HCT116 (cell line): ENCODE measurements at regions not wholly inside any gene's neighbourhood (a gene's known extent, or its start where the extent isn't known, plus 50 kb on each side); places are given as distances from the start of the nearest gene placed in this dataset.

Experiments
- ATAC-seq: fragments of 200-7000 bp; cut with Tn5 transposase; 2 replicates; pipeline ENCODE4 v1.9.1; 2020; ENCODE audit warnings: mild to moderate bottlenecking, moderate library complexity
- BruUV-seq: library from RNA; stranded (reverse); fragments of 400-500 nt; replicated peaks from 2 replicates; lab custom pipeline; 2021; lab: Mats Ljungman, UMichigan
- CTCF ChIA-PET: fragments of 300-600 bp; sonication (Branson Sonifier 250); formaldehyde crosslinking; loops from one replicate; lab custom pipeline; 2021; ENCODE audit warnings: antibody characterized with exemption; lab: Charles Lee
- POLR2A ChIA-PET: fragments of 300-600, 350-600 bp; sonication (Branson Sonifier 250); formaldehyde crosslinking; loops from one replicate; lab custom pipeline; 2021; ENCODE audit warnings: antibody characterized with exemption; lab: Charles Lee
- RAD21 ChIA-PET, 2 experiments: fragments of 300-600 bp; sonication (Branson Sonifier 250); formaldehyde crosslinking; loops; one replicate each; lab custom pipeline; 2023; ENCODE audit warnings: low total read pairs in 2 of 2; ENCODE audit not compliant: uncharacterized antibody in 2 of 2, unreplicated experiment in 2 of 2, low non-redundant PET in 1 of 2; lab: Charles Lee
- DNase-seq: peaks from one replicate; pipeline ENCODE4 v3.0.0-alpha.2; 2010; ENCODE audit warnings: low read depth, low spot score
- H2AFZ ChIP-seq: fragments of 200-600 bp; shearing (Covaris generic), sonication (generic); 2 replicates; pipeline ENCODE4 v1.6.1; 2017; ENCODE audit warnings: low read depth, mixed run types, mixed read lengths, antibody characterized with exemption, low read length; ENCODE audit not compliant: poor library complexity, severe bottlenecking
- H3K27ac ChIP-seq: 2 replicates; pipeline ENCODE4 v1.5.1; 2012; ENCODE audit warnings: low read depth, low read length
- H3K27me3 ChIP-seq: fragments of 200-600 bp; sonication (generic); 2 replicates; pipeline ENCODE4 v1.6.1; 2016; ENCODE audit warnings: mixed run types, low read length, mixed read lengths; ENCODE audit not compliant: insufficient read depth
- H3K36me3 ChIP-seq, 2 experiments: fragments of 200-500 bp in 1 of 2; fragments of 200-600 bp in 1 of 2; sonication (Bioruptor generic) in 1 of 2; sonication (generic) in 1 of 2; 2 replicates each; pipeline versions ENCODE4 v1.5.1 to v1.6.1; 2014 to 2016; ENCODE audit warnings: low read length in 2 of 2, inconsistent platforms in 1 of 2, mixed read lengths in 1 of 2, mixed run types in 1 of 2; ENCODE audit not compliant: insufficient read depth in 2 of 2, control insufficient read depth in 1 of 2
- H3K4me1 ChIP-seq, 2 experiments: fragments of 200-600 bp in 1 of 2; sonication (generic) in 1 of 2; 2 replicates each; pipeline versions ENCODE4 v1.5.1 to v1.6.1; 2012 to 2017; ENCODE audit warnings: low read length in 2 of 2, inconsistent platforms in 1 of 2, mild to moderate bottlenecking in 1 of 2, mixed read lengths in 1 of 2, mixed run types in 1 of 2, moderate library complexity in 1 of 2; ENCODE audit not compliant: insufficient read depth in 2 of 2, control insufficient read depth in 1 of 2
- H3K4me2 ChIP-seq: fragments of 200-600 bp; sonication (generic); 2 replicates; pipeline ENCODE4 v1.6.1; 2017; ENCODE audit warnings: mixed run types, low read length, mixed read lengths
- H3K4me3 ChIP-seq, 2 experiments: fragments of 200-600 bp in 1 of 2; sonication (generic) in 1 of 2; replicated peaks in 1 of 2; 2 replicates each; pipeline ENCODE4 v1.5.1; 2011 to 2016; ENCODE audit warnings: low read length in 2 of 2, control low read depth in 1 of 2, low read depth in 1 of 2, mild to moderate bottlenecking in 1 of 2, mixed read lengths in 1 of 2, mixed run types in 1 of 2
- H3K79me2 ChIP-seq: fragments of 200-600 bp; sonication (generic); 2 replicates; pipeline ENCODE4 v1.6.1; 2017; ENCODE audit warnings: mild to moderate bottlenecking, mixed run types, low read length, moderate library complexity, mixed read lengths; ENCODE audit not compliant: insufficient read depth
- H3K9ac ChIP-seq: fragments of 200-600 bp; sonication (generic); 2 replicates; pipeline ENCODE4 v1.6.1; 2016; ENCODE audit warnings: low read length, mixed read lengths
- H3K9me2 ChIP-seq: fragments of 200-600 bp; sonication (generic), shearing (Covaris generic); 2 replicates; pipeline ENCODE4 v1.6.1; 2017; ENCODE audit warnings: mixed run types, mild to moderate bottlenecking, moderate library complexity; ENCODE audit not compliant: insufficient read depth
- H3K9me3 ChIP-seq, 2 experiments: fragments of 200-500 bp in 1 of 2; fragments of 200-600 bp in 1 of 2; sonication (Bioruptor generic) in 1 of 2; sonication (generic) in 1 of 2; 2 replicates each; pipeline ENCODE4 v1.6.1; 2014 to 2017; ENCODE audit warnings: low read length in 2 of 2, mixed read lengths in 2 of 2, inconsistent platforms in 1 of 2, low read depth in 1 of 2, mild to moderate bottlenecking in 1 of 2, mixed run types in 1 of 2, moderate library complexity in 1 of 2; ENCODE audit not compliant: control insufficient read depth in 1 of 2, insufficient read depth in 1 of 2
- H4K20me1 ChIP-seq: fragments of 200-600 bp; sonication (generic), shearing (Covaris generic); 2 replicates; pipeline ENCODE4 v1.6.1; 2017; ENCODE audit warnings: mixed run types, mild to moderate bottlenecking, moderate library complexity; ENCODE audit not compliant: insufficient read depth
- CBX3 ChIP-seq: IDR thresholded peaks from 2 replicates; pipeline ENCODE4 v1.6.1; 2012; ENCODE audit warnings: low read depth
- CEBPB ChIP-seq: IDR thresholded peaks from 2 replicates; pipeline ENCODE4 v1.6.1; 2012; ENCODE audit warnings: low read depth
- EGR1 ChIP-seq: IDR thresholded peaks from 2 replicates; pipeline ENCODE4 v1.6.1; 2012; ENCODE audit warnings: low read depth
- EZH2phosphoT487 ChIP-seq: fragments of 200-600 bp; IDR thresholded peaks from 2 replicates; pipeline ENCODE4 v1.6.1; 2018; ENCODE audit warnings: antibody characterized with exemption, borderline replicate concordance
- FOSL1 ChIP-seq: IDR thresholded peaks from 2 replicates; pipeline ENCODE4 v1.6.1; 2012; ENCODE audit warnings: low read depth
- JUND ChIP-seq: IDR thresholded peaks from 2 replicates; pipeline ENCODE4 v1.6.1; 2012
- POLR2A ChIP-seq: IDR thresholded peaks from 2 replicates; pipeline ENCODE4 v1.7.0; 2011; ENCODE audit warnings: borderline replicate concordance; ENCODE audit not compliant: insufficient read depth, insufficient read length; ENCODE audit errors: extremely low read depth
- POLR2AphosphoS5 ChIP-seq: IDR thresholded peaks from 2 replicates; pipeline ENCODE4 v1.6.1; 2011; ENCODE audit warnings: mild to moderate bottlenecking, low read depth, low read length, moderate library complexity
- SIN3A ChIP-seq: IDR thresholded peaks from 2 replicates; pipeline ENCODE4 v1.6.1; 2012; ENCODE audit warnings: low read depth
- SP1 ChIP-seq: IDR thresholded peaks from 2 replicates; pipeline ENCODE4 v1.6.1; 2012; ENCODE audit warnings: low read depth
- TCF7L2 ChIP-seq: IDR thresholded peaks from 2 replicates; pipeline ENCODE4 v1.7.0; 2011; ENCODE audit warnings: borderline replicate concordance, inconsistent platforms; ENCODE audit not compliant: insufficient read depth, insufficient read length; ENCODE audit errors: extremely low read depth
- YY1 ChIP-seq: IDR thresholded peaks from 2 replicates; pipeline ENCODE4 v1.6.1; 2011; ENCODE audit warnings: low read length, low read depth, moderate library complexity, mild to moderate bottlenecking; ENCODE audit not compliant: insufficient replicate concordance; ENCODE audit errors: extremely low read depth
- ZBTB33 ChIP-seq: IDR thresholded peaks from 2 replicates; pipeline ENCODE4 v1.6.1; 2011; ENCODE audit warnings: mild to moderate bottlenecking, low read length, moderate library complexity; ENCODE audit not compliant: insufficient replicate concordance; ENCODE audit errors: extremely low read depth
- ZFX ChIP-seq: fragments of 450-650 bp; IDR thresholded peaks from 2 replicates; pipeline ENCODE4 v1.6.1; 2017
- ZNF274 ChIP-seq: fragments of 200-500 bp; sonication (Bioruptor generic); IDR thresholded peaks from 2 replicates; pipeline ENCODE4 v1.6.1; 2014; ENCODE audit warnings: mild to moderate bottlenecking, low read depth, low read length, inconsistent platforms
- intact Hi-C: fragments of 100-400 bp; cut with micrococcal nuclease; formaldehyde crosslinking; loops from 2 replicates; pipeline ENCODE4 v1.10.0; 2022
- TF ChIP-seq, protein P1 (sequence below): IDR thresholded peaks from 2 replicates; pipeline ENCODE4 v1.6.1; 2012; ENCODE audit warnings: low read depth
- TF ChIP-seq, protein P2 (sequence below): IDR thresholded peaks from 2 replicates; pipeline ENCODE4 v1.6.1; 2012
- TF ChIP-seq, protein P3 (sequence below): IDR thresholded peaks from 2 replicates; pipeline ENCODE4 v1.6.1; 2012
- TF ChIP-seq, protein P4 (sequence below), 3 experiments: fragments of 200-600 bp in 1 of 3; sonication (generic) in 1 of 3; IDR thresholded peaks in 2 of 3; conservative IDR thresholded peaks in 1 of 3; 2 replicates each; pipeline ENCODE4 v1.5.1; 2012 to 2017; ENCODE audit warnings: low read depth in 2 of 3, low read length in 2 of 3, antibody characterized with exemption in 1 of 3, borderline replicate concordance in 1 of 3, control low read depth in 1 of 3, mild to moderate bottlenecking in 1 of 3, mixed read lengths in 1 of 3, mixed run types in 1 of 3, moderate library complexity in 1 of 3; ENCODE audit not compliant: insufficient read depth in 1 of 3

- ChIA-PET CTCF (no interaction called here), POLR2A (no interaction called here), RAD21 (no interaction called here)
- H3K27me3 ChIP-seq, result no peaks in the 10 kb centered on the region
- no peaks in the 10 kb centered on the region for H3K9me2 ChIP-seq
- DNase-seq, result no peak
- no TSS peak for BruUV-seq
- intact Hi-C loops, result no loop called here
- H3K4me2 ChIP-seq, result no peak overlapping the region
- no peaks in the 10 kb centered on the region for H3K36me3 ChIP-seq
- H3K4me3 ChIP-seq, result no peak overlapping the region
- H4K20me1 ChIP-seq, result no peaks in the 10 kb centered on the region
- no peak for ATAC-seq
- TF ChIP-seq CBX3 (no peak), EGR1 (no peak), TCF7L2 (no peak), SIN3A (no peak), ZNF274 (no peak), SP1 (no peak), FOSL1 (no peak), ZBTB33 (no peak), ZFX (no peak), YY1 (no peak), POLR2AphosphoS5 (no peak), POLR2A (no peak), EZH2phosphoT487 (no peak), CEBPB (no peak), JUND (no peak)
- TF ChIP-seq, protein P1, sequence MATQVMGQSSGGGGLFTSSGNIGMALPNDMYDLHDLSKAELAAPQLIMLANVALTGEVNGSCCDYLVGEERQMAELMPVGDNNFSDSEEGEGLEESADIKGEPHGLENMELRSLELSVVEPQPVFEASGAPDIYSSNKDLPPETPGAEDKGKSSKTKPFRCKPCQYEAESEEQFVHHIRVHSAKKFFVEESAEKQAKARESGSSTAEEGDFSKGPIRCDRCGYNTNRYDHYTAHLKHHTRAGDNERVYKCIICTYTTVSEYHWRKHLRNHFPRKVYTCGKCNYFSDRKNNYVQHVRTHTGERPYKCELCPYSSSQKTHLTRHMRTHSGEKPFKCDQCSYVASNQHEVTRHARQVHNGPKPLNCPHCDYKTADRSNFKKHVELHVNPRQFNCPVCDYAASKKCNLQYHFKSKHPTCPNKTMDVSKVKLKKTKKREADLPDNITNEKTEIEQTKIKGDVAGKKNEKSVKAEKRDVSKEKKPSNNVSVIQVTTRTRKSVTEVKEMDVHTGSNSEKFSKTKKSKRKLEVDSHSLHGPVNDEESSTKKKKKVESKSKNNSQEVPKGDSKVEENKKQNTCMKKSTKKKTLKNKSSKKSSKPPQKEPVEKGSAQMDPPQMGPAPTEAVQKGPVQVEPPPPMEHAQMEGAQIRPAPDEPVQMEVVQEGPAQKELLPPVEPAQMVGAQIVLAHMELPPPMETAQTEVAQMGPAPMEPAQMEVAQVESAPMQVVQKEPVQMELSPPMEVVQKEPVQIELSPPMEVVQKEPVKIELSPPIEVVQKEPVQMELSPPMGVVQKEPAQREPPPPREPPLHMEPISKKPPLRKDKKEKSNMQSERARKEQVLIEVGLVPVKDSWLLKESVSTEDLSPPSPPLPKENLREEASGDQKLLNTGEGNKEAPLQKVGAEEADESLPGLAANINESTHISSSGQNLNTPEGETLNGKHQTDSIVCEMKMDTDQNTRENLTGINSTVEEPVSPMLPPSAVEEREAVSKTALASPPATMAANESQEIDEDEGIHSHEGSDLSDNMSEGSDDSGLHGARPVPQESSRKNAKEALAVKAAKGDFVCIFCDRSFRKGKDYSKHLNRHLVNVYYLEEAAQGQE, result no peak
- TF ChIP-seq, protein P2, sequence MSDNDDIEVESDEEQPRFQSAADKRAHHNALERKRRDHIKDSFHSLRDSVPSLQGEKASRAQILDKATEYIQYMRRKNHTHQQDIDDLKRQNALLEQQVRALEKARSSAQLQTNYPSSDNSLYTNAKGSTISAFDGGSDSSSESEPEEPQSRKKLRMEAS, result no peak
- TF ChIP-seq, protein P3, sequence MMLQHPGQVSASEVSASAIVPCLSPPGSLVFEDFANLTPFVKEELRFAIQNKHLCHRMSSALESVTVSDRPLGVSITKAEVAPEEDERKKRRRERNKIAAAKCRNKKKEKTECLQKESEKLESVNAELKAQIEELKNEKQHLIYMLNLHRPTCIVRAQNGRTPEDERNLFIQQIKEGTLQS, result no peak
- TF ChIP-seq, protein P4, sequence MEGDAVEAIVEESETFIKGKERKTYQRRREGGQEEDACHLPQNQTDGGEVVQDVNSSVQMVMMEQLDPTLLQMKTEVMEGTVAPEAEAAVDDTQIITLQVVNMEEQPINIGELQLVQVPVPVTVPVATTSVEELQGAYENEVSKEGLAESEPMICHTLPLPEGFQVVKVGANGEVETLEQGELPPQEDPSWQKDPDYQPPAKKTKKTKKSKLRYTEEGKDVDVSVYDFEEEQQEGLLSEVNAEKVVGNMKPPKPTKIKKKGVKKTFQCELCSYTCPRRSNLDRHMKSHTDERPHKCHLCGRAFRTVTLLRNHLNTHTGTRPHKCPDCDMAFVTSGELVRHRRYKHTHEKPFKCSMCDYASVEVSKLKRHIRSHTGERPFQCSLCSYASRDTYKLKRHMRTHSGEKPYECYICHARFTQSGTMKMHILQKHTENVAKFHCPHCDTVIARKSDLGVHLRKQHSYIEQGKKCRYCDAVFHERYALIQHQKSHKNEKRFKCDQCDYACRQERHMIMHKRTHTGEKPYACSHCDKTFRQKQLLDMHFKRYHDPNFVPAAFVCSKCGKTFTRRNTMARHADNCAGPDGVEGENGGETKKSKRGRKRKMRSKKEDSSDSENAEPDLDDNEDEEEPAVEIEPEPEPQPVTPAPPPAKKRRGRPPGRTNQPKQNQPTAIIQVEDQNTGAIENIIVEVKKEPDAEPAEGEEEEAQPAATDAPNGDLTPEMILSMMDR (IDR thresholded peaks at IDR 0.05 in 2 of 3, conservative IDR thresholded peaks at IDR 0.05 in 1 of 3; ENCODE audit: borderline replicate concordance in 1 of 3, insufficient read depth in 1 of 3, low read depth in 2 of 3, low read length in 2 of 3), result no peak
- H3K9me3 ChIP-seq, result no peaks in the 10 kb centered on the region
- H3K4me1 ChIP-seq, result no peaks in the 10 kb centered on the region
- no peak overlapping the region for H3K9ac ChIP-seq
- no peak overlapping the region for H2AFZ ChIP-seq
- no peaks in the 10 kb centered on the region for H3K79me2 ChIP-seq
- H3K27ac ChIP-seq, result no peak overlapping the region
Measured at GRCh38 chr15:34512628-34513027, 70.8 kb downstream of the GOLGA8B start.
